Panc1 (cell line): ENCODE measurements at regions not wholly inside any gene's neighbourhood (a gene's known extent, or its start where the extent isn't known, plus 50 kb on each side); places are given as distances from the start of the nearest gene placed in this dataset.

Experiments
- ATAC-seq: fragments of 200-7000 bp; cut with Tn5 transposase; 2 replicates; pipeline ENCODE4 v1.9.1; 2020; ENCODE audit warnings: mild to moderate bottlenecking, moderate library complexity
- BruUV-seq: library from RNA; stranded (reverse); fragments of 400-500 nt; replicated peaks from 2 replicates; lab custom pipeline; 2021; lab: Mats Ljungman, UMichigan
- CTCF ChIA-PET: fragments of 300-600 bp; sonication (Branson Sonifier 250); formaldehyde crosslinking; loops from one replicate; lab custom pipeline; 2022; ENCODE audit warnings: antibody characterized with exemption; lab: Charles Lee
- POLR2A ChIA-PET: fragments of 300-600 bp; sonication (Branson Sonifier 250); formaldehyde crosslinking; loops from one replicate; lab custom pipeline; 2022; ENCODE audit warnings: antibody characterized with exemption; lab: Charles Lee
- DNase-seq: peaks from one replicate; pipeline ENCODE4 v3.0.0-alpha.2; 2010; ENCODE audit warnings: low read depth, low spot score
- H3K27ac ChIP-seq: 2 replicates; pipeline ENCODE4 v1.5.1; 2011; ENCODE audit warnings: mild to moderate bottlenecking, low read length, inconsistent platforms
- H3K27me3 ChIP-seq: fragments of 200-500 bp; sonication (Bioruptor generic); 2 replicates; pipeline ENCODE4 v1.6.0; 2014; ENCODE audit warnings: low read length, inconsistent platforms; ENCODE audit not compliant: control insufficient read depth, insufficient read depth
- H3K36me3 ChIP-seq: fragments of 200-500 bp; sonication (Bioruptor generic); 2 replicates; pipeline ENCODE4 v1.5.1; 2014; ENCODE audit warnings: inconsistent platforms, mild to moderate bottlenecking, low read length, moderate library complexity; ENCODE audit not compliant: control insufficient read depth, insufficient read depth
- H3K4me1 ChIP-seq: 2 replicates; pipeline ENCODE4 v1.5.1; 2011; ENCODE audit warnings: inconsistent platforms, mild to moderate bottlenecking, low read length, moderate library complexity; ENCODE audit not compliant: control insufficient read depth, insufficient read depth
- H3K4me3 ChIP-seq, 2 experiments: 2 replicates each; pipeline ENCODE4 v1.5.1; 2011 to 2012; ENCODE audit warnings: low read depth in 2 of 2, low read length in 2 of 2, mild to moderate bottlenecking in 2 of 2, inconsistent platforms in 1 of 2, moderate library complexity in 1 of 2
- H3K9me3 ChIP-seq: fragments of 200-500 bp; sonication (Bioruptor generic); 2 replicates; pipeline ENCODE4 v1.5.1; 2014; ENCODE audit warnings: low read depth, mild to moderate bottlenecking, inconsistent platforms, low read length, moderate library complexity; ENCODE audit not compliant: control insufficient read depth, insufficient read depth
- POLR2AphosphoS5 ChIP-seq: IDR thresholded peaks from 2 replicates; pipeline ENCODE4 v1.6.1; 2012; ENCODE audit warnings: mild to moderate bottlenecking, low read depth, low read length, moderate library complexity
- SIN3A ChIP-seq: IDR thresholded peaks from 2 replicates; pipeline ENCODE4 v1.6.1; 2012; ENCODE audit warnings: low read depth, mild to moderate bottlenecking, low read length, moderate library complexity, borderline replicate concordance; ENCODE audit not compliant: insufficient read depth
- TCF7L2 ChIP-seq: IDR thresholded peaks from 2 replicates; pipeline ENCODE4 v1.6.1; 2011; ENCODE audit warnings: mild to moderate bottlenecking, low read depth, low read length, inconsistent platforms
- in situ Hi-C: cut with HindIII; loops from 2 replicates; pipeline ENCODE4 v1.10.0; 2016; ENCODE audit warnings: low sequenced_read_pairs, low pct_unique_long_range_greater_than_20kb
- intact Hi-C: fragments of 100-400 bp; cut with micrococcal nuclease; formaldehyde crosslinking; loops from one replicate; pipeline ENCODE4 v1.10.0; 2022; ENCODE audit not compliant: unreplicated experiment
- TF ChIP-seq, protein P1 (sequence below), 2 experiments: IDR thresholded peaks; 2 replicates each; pipeline ENCODE4 v1.6.1; 2011 to 2012; ENCODE audit warnings: low read depth in 2 of 2, control low read depth in 1 of 2, low read length in 1 of 2, mild to moderate bottlenecking in 1 of 2, moderate library complexity in 1 of 2; ENCODE audit not compliant: insufficient read depth in 1 of 2
- TF ChIP-seq, protein P2 (sequence below): fragments of 450-650 bp; IDR thresholded peaks from 2 replicates; pipeline ENCODE4 v1.5.1; 2017; ENCODE audit warnings: mild to moderate bottlenecking

DNA sequence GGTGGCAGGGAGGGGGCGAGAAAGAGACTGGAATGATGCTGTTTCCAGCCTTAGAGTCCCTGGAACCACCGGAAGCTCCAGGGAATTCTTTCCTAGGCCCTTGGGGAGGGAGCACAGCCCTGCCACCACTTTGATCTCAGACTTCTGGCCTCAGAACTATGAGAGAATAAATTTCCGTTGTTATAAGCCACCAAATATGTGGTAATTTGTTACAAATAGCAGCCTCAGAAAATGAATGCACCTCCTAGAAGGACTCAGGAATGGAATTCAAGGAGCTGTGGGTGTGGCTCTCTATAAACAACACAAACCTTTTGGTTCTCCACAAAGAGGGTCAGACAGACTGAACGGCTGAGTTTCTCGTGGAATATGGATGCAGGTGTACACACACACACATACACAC lies 144.5 kb downstream of the ACKR3 start:
- Histone ChIP-seq H3K27ac (no peak overlapping the region), H3K9me3 (no peaks in the 10 kb centered on the region), H3K36me3 (no peaks in the 10 kb centered on the region), H3K27me3 (peaks cover 3% of the 10 kb centered on the region; the same call in 1 of the 2 replicates), H3K4me1 (no peaks in the 10 kb centered on the region), H3K4me3 (no peak overlapping the region)
- no peak for DNase-seq
- ChIA-PET POLR2A (no interaction called here), CTCF (no interaction called here)
- TF ChIP-seq SIN3A, result no peak
- no peak for TF ChIP-seq TCF7L2
- TF ChIP-seq, protein P1, sequence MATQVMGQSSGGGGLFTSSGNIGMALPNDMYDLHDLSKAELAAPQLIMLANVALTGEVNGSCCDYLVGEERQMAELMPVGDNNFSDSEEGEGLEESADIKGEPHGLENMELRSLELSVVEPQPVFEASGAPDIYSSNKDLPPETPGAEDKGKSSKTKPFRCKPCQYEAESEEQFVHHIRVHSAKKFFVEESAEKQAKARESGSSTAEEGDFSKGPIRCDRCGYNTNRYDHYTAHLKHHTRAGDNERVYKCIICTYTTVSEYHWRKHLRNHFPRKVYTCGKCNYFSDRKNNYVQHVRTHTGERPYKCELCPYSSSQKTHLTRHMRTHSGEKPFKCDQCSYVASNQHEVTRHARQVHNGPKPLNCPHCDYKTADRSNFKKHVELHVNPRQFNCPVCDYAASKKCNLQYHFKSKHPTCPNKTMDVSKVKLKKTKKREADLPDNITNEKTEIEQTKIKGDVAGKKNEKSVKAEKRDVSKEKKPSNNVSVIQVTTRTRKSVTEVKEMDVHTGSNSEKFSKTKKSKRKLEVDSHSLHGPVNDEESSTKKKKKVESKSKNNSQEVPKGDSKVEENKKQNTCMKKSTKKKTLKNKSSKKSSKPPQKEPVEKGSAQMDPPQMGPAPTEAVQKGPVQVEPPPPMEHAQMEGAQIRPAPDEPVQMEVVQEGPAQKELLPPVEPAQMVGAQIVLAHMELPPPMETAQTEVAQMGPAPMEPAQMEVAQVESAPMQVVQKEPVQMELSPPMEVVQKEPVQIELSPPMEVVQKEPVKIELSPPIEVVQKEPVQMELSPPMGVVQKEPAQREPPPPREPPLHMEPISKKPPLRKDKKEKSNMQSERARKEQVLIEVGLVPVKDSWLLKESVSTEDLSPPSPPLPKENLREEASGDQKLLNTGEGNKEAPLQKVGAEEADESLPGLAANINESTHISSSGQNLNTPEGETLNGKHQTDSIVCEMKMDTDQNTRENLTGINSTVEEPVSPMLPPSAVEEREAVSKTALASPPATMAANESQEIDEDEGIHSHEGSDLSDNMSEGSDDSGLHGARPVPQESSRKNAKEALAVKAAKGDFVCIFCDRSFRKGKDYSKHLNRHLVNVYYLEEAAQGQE (IDR thresholded peaks at IDR 0.05; ENCODE audit: insufficient read depth in 1 of 2, low read depth in 2 of 2, low read length in 1 of 2), result no peak
- TF ChIP-seq POLR2AphosphoS5, result no peak
- TF ChIP-seq, protein P2, sequence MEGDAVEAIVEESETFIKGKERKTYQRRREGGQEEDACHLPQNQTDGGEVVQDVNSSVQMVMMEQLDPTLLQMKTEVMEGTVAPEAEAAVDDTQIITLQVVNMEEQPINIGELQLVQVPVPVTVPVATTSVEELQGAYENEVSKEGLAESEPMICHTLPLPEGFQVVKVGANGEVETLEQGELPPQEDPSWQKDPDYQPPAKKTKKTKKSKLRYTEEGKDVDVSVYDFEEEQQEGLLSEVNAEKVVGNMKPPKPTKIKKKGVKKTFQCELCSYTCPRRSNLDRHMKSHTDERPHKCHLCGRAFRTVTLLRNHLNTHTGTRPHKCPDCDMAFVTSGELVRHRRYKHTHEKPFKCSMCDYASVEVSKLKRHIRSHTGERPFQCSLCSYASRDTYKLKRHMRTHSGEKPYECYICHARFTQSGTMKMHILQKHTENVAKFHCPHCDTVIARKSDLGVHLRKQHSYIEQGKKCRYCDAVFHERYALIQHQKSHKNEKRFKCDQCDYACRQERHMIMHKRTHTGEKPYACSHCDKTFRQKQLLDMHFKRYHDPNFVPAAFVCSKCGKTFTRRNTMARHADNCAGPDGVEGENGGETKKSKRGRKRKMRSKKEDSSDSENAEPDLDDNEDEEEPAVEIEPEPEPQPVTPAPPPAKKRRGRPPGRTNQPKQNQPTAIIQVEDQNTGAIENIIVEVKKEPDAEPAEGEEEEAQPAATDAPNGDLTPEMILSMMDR, result no peak
- no TSS peak for BruUV-seq
- intact Hi-C loops (no loop called here), in situ Hi-C loops (no loop called here)
- no peak for ATAC-seq

DNA sequence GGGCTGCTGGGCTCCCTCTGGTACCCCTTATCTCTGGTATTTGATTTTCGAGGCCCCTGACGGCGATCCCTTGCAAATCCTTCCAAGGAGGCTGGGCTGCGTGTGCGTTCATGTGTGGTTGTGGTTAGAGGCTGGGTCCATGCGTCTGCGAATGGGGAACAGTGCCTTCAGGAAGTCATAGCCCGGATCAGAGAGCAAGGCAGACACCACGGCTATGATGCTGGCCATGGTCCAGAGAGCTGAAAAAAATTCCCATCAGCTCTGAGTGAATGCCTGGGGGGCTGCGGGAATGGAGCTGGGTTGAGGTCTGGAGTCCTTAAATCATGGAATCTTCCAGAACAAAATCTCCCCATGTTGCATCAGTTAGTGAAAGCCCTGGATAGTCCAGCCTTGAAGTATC lies 145.5 kb downstream of the ACKR3 start:
- Histone ChIP-seq H3K36me3 (no peaks in the 10 kb centered on the region), H3K9me3 (no peaks in the 10 kb centered on the region), H3K27me3 (peaks cover 5% of the 10 kb centered on the region; the same call in 1 of the 2 replicates), H3K4me3 (no peak overlapping the region), H3K4me1 (no peaks in the 10 kb centered on the region), H3K27ac (no peak overlapping the region)
- intact Hi-C loops, result no loop called here
- in situ Hi-C loops, result no loop called here
- TF ChIP-seq, protein P2, result no peak
- TF ChIP-seq POLR2AphosphoS5 (no peak), TCF7L2 (no peak), SIN3A (no peak)
- TF ChIP-seq, protein P1 (IDR thresholded peaks at IDR 0.05; ENCODE audit: insufficient read depth in 1 of 2, low read depth in 2 of 2, low read length in 1 of 2), result no peak
- no peak for DNase-seq
- POLR2A ChIA-PET, result interaction anchor here (0.6 kb wide), 1 partner anchor 25 kb away, joined by 3 read pairs; no protein-coding TSS in a partner anchor
- no TSS peak for BruUV-seq
- no peak for ATAC-seq
- CTCF ChIA-PET, result no interaction called here
